PC-3 (cell line): ENCODE measurements at regions not wholly inside any gene's neighbourhood (a gene's known extent, or its start where the extent isn't known, plus 50 kb on each side); places are given as distances from the start of the nearest gene placed in this dataset.

Experiments
- CTCF ChIP-seq: fragments of 300-600 bp; sonication (generic); conservative IDR thresholded peaks from 2 replicates; pipeline ENCODE4 v1.5.1; 2017; ENCODE audit warnings: antibody characterized with exemption, low read depth, mild to moderate bottlenecking, low read length
- EZH2 ChIP-seq: fragments of 300-600 bp; sonication (generic); IDR thresholded peaks from one replicate; pipeline ENCODE4 v1.6.1; 2017; ENCODE audit warnings: antibody characterized with exemption, mild to moderate bottlenecking, low read length; ENCODE audit not compliant: unreplicated experiment

GRCh38 chr2:18422432-18423165 lies 137.9 kb downstream of the RDH14 start:
- TF ChIP-seq CTCF, result no peak
- TF ChIP-seq EZH2, result no peak
